GM19351 (cell line): ENCODE measurements at regions not wholly inside any gene's neighbourhood (a gene's known extent, or its start where the extent isn't known, plus 50 kb on each side); places are given as distances from the start of the nearest gene placed in this dataset.
A peak's percentile ranks its signal among the peaks of the same experiment; 100 is the strongest.

Source experiments
- ATAC-seq: cut with Tn5 transposase; IDR thresholded peaks from one replicate; pipeline ENCODE4 v1.9.1; 2021; ENCODE audit warnings: mild to moderate bottlenecking, moderate library complexity; ENCODE audit not compliant: unreplicated experiment

GRCh38 chr2:34371711-34372110 lies 772.6 kb upstream of the FAM98A start:
- ATAC-seq: no peak

GRCh38 chr2:34368304-34368703 lies 769.2 kb upstream of the FAM98A start:
- no peak for ATAC-seq

GRCh38 chr2:34365932-34366331 lies 766.8 kb upstream of the FAM98A start:
- no peak for ATAC-seq

- ATAC-seq: no peak
Measured at GRCh38 chr2:34365512-34365911, 766.4 kb upstream of the FAM98A start.

GRCh38 chr2:34353509-34354113 lies 754.5 kb upstream of the FAM98A start:
- no peak for ATAC-seq

- no peak for ATAC-seq
Measured at GRCh38 chr2:34349527-34349926, 750.4 kb upstream of the FAM98A start.

- no peak for ATAC-seq
Measured at GRCh38 chr2:34345030-34345429, 745.9 kb upstream of the FAM98A start.

- ATAC-seq: no peak
Measured at GRCh38 chr2:34340307-34340706, 741.2 kb upstream of the FAM98A start.

GRCh38 chr2:34337735-34338134 lies 738.6 kb upstream of the FAM98A start:
- ATAC-seq: no peak

- no peak for ATAC-seq
Measured at GRCh38 chr2:34332813-34333212, 733.7 kb upstream of the FAM98A start.

GRCh38 chr2:34320056-34320455 lies 721.0 kb upstream of the FAM98A start:
- ATAC-seq: no peak

GRCh38 chr2:34317797-34318196 lies 718.7 kb upstream of the FAM98A start:
- no peak for ATAC-seq

GRCh38 chr2:34316788-34317187 lies 717.7 kb upstream of the FAM98A start:
- ATAC-seq: no peak

- no peak for ATAC-seq
Measured at GRCh38 chr2:34311816-34312215, 712.7 kb upstream of the FAM98A start.

GRCh38 chr2:34308140-34308539 lies 709.0 kb upstream of the FAM98A start:
- ATAC-seq: no peak

GRCh38 chr2:34307636-34308035 lies 708.5 kb upstream of the FAM98A start:
- no peak for ATAC-seq

- ATAC-seq: no peak
Measured at GRCh38 chr2:34306745-34307144, 707.6 kb upstream of the FAM98A start.

- no peak for ATAC-seq
Measured at GRCh38 chr2:34305587-34305986, 706.5 kb upstream of the FAM98A start.

- no peak for ATAC-seq
Measured at GRCh38 chr2:34294961-34295360, 695.9 kb upstream of the FAM98A start.

- peak; percentile 94 for ATAC-seq
Measured at GRCh38 chr2:34291076-34291475, 692.0 kb upstream of the FAM98A start.

GRCh38 chr2:34288016-34288415 lies 688.9 kb upstream of the FAM98A start:
- ATAC-seq: no peak

- ATAC-seq: no peak
Measured at GRCh38 chr2:34280606-34281005, 681.5 kb upstream of the FAM98A start.

GRCh38 chr2:34266908-34267697 lies 668.0 kb upstream of the FAM98A start:
- peak; percentile 95 for ATAC-seq
